Vagina (tissue), 2 donors: ENCODE measurements at regions not wholly inside any gene's neighbourhood (a gene's known extent, or its start where the extent isn't known, plus 50 kb on each side); places are given as distances from the start of the nearest gene placed in this dataset.

ENCODE experiments used
- CTCF ChIP-seq, 3 experiments: fragments of 450-650 bp in 2 of 3; fragments of 200-600 bp in 1 of 3; sonication (generic) in 1 of 3; IDR thresholded peaks; one replicate each; pipeline ENCODE4 v1.5.1; 2017 to 2019; ENCODE audit warnings: antibody characterized with exemption in 3 of 3, mild to moderate bottlenecking in 2 of 3, moderate library complexity in 2 of 3
- POLR2A ChIP-seq, 2 donors: fragments of 450-650 bp; IDR thresholded peaks; one replicate each; pipeline ENCODE4 v1.6.1; 2017; ENCODE audit warnings: antibody characterized with exemption in 2 of 2, mild to moderate bottlenecking in 2 of 2, moderate library complexity in 2 of 2

GRCh38 chr11:37788141-37788877, 1190.3 kb upstream of the RAG2 start:
- no peak for TF ChIP-seq CTCF (IDR thresholded peaks at IDR 0.05)
- no peak for TF ChIP-seq POLR2A (IDR thresholded peaks at IDR 0.05)
